ENCODE measurements at regions not wholly inside any gene's neighbourhood (a gene's known extent, or its start where the extent isn't known, plus 50 kb on each side); places are given as distances from the start of the nearest gene placed in this dataset.
"Not testable (repeated sequence)": the region's sequence is repeated elsewhere in the genome, so short reads cannot be mapped to it uniquely, and the experiment has no call there.

GRCh38 chr7:68176974-68177373 lies 1180.3 kb downstream of the TYW1 start:
- no peak for DNase-seq (ENCODE audit: low read depth in 2 of 2)

GRCh38 chr7:68180761-68181160 lies 1184.1 kb downstream of the TYW1 start:
- DNase-seq (ENCODE audit: low read depth in 2 of 2): no peak

GRCh38 chr7:68183176-68183575 lies 1186.5 kb downstream of the TYW1 start:
- DNase-seq (ENCODE audit: low read depth in 2 of 2): no peak

GRCh38 chr7:68185631-68186456 lies 1189.2 kb downstream of the TYW1 start:
- DNase-seq (ENCODE audit: low read depth in 2 of 2): no peak

GRCh38 chr7:68187532-68187931 lies 1190.9 kb downstream of the TYW1 start:
- DNase-seq (ENCODE audit: low read depth in 2 of 2): no peak

- no peak for DNase-seq (ENCODE audit: low read depth in 2 of 2)
Measured at GRCh38 chr7:68192941-68193340, 1196.3 kb downstream of the TYW1 start.

GRCh38 chr7:68195642-68196041 lies 1199.0 kb downstream of the TYW1 start:
- DNase-seq (ENCODE audit: low read depth in 2 of 2): not testable (repeated sequence)

- no peak for DNase-seq (ENCODE audit: low read depth in 2 of 2)
Measured at GRCh38 chr7:68200051-68200670, 1203.5 kb downstream of the TYW1 start.

GRCh38 chr7:68203251-68203650 lies 1206.6 kb downstream of the TYW1 start:
- DNase-seq (ENCODE audit: low read depth in 2 of 2): no peak

GRCh38 chr7:68205826-68206225 lies 1209.2 kb downstream of the TYW1 start:
- no peak for DNase-seq (ENCODE audit: low read depth in 2 of 2)

GRCh38 chr7:68206946-68207485 lies 1210.4 kb downstream of the TYW1 start:
- DNase-seq (ENCODE audit: low read depth in 2 of 2): no peak

- no peak for DNase-seq (ENCODE audit: low read depth in 2 of 2)
Measured at GRCh38 chr7:68207676-68208075, 1211.0 kb downstream of the TYW1 start.

- no peak for DNase-seq (ENCODE audit: low read depth in 2 of 2)
Measured at GRCh38 chr7:68209486-68209885, 1212.9 kb downstream of the TYW1 start.

GRCh38 chr7:68213838-68214237 lies 1217.2 kb downstream of the TYW1 start:
- no peak for DNase-seq (ENCODE audit: low read depth in 2 of 2)

GRCh38 chr7:68216051-68216450 lies 1219.4 kb downstream of the TYW1 start:
- DNase-seq (ENCODE audit: low read depth in 2 of 2): no peak

GRCh38 chr7:68217426-68217825 lies 1220.8 kb downstream of the TYW1 start:
- DNase-seq (ENCODE audit: low read depth in 2 of 2): no peak

GRCh38 chr7:68218461-68218860 lies 1221.8 kb downstream of the TYW1 start:
- no peak for DNase-seq (ENCODE audit: low read depth in 2 of 2)

GRCh38 chr7:68222311-68222710 lies 1225.7 kb downstream of the TYW1 start:
- DNase-seq (ENCODE audit: low read depth in 2 of 2): no peak

- no peak for DNase-seq (ENCODE audit: low read depth in 2 of 2)
Measured at GRCh38 chr7:68224041-68224741, 1227.6 kb downstream of the TYW1 start.

- not testable (repeated sequence) for DNase-seq (ENCODE audit: low read depth in 2 of 2)
Measured at GRCh38 chr7:68231011-68231410, 1234.4 kb downstream of the TYW1 start.

- no peak for DNase-seq (ENCODE audit: low read depth in 2 of 2)
Measured at GRCh38 chr7:68235937-68236336, 1239.3 kb downstream of the TYW1 start.

GRCh38 chr7:68238204-68238805 lies 1241.7 kb downstream of the TYW1 start:
- DNase-seq (ENCODE audit: low read depth in 2 of 2): no peak

All from stimulated activated CD4-positive, alpha-beta T cell treated with anti-CD3 and anti-CD28 coated beads, Interleukin-15, amount 100 ng/mL, for 48 hours (primary cell).